Mucosa of rectum (tissue), 2 donors: ENCODE measurements at regions not wholly inside any gene's neighbourhood (a gene's known extent, or its start where the extent isn't known, plus 50 kb on each side); places are given as distances from the start of the nearest gene placed in this dataset.
"Not testable (repeated sequence)": the region's sequence is repeated elsewhere in the genome, so short reads cannot be mapped to it uniquely, and the experiment has no call there.

Experiments used
- H3K27ac ChIP-seq, 2 donors: one replicate each; pipeline ENCODE4 v1.7.0; 2013; ENCODE audit warnings: inconsistent platforms in 2 of 2, low read depth in 2 of 2, low read length in 2 of 2
- H3K27me3 ChIP-seq, 2 donors: one replicate each; pipeline ENCODE4 v1.7.0; 2013; ENCODE audit warnings: low read length in 2 of 2; ENCODE audit not compliant: control insufficient read depth in 2 of 2, insufficient read depth in 2 of 2
- H3K36me3 ChIP-seq, 2 donors: one replicate each; pipeline ENCODE4 v1.7.0; 2013; ENCODE audit warnings: low read length in 2 of 2; ENCODE audit not compliant: control insufficient read depth in 2 of 2, insufficient read depth in 2 of 2
- H3K4me1 ChIP-seq, 2 donors: one replicate each; pipeline ENCODE4 v1.7.0; 2013; ENCODE audit warnings: low read length in 2 of 2, mild to moderate bottlenecking in 1 of 2; ENCODE audit not compliant: control insufficient read depth in 2 of 2, insufficient read depth in 2 of 2
- H3K4me3 ChIP-seq, 2 donors: one replicate each; pipeline ENCODE4 v1.7.0; 2013; ENCODE audit warnings: low read length in 2 of 2
- H3K9ac ChIP-seq, 2 donors: one replicate each; pipeline ENCODE4 v1.7.0; 2013; ENCODE audit warnings: low read length in 2 of 2, low read depth in 1 of 2, mild to moderate bottlenecking in 1 of 2
- H3K9me3 ChIP-seq, 2 donors: one replicate each; pipeline ENCODE4 v1.7.0; 2013; ENCODE audit warnings: low read length in 2 of 2; ENCODE audit not compliant: control insufficient read depth in 2 of 2
- donor health status: healthy.
- donor health status: Normal muscosa, but diverticular disease.

- H3K4me1 ChIP-seq, H3K27me3 ChIP-seq, H3K4me3 ChIP-seq, H3K27ac ChIP-seq, H3K9ac ChIP-seq, H3K36me3 ChIP-seq, H3K9me3 ChIP-seq: not testable (repeated sequence)
Measured at GRCh38 chrX:74098407-74098806, 205.6 kb upstream of the ZCCHC13 start.

- Histone ChIP-seq H3K9ac (no peak overlapping the region), H3K9me3 (peaks cover 0 to 5% of the 10 kb centered on the region in 2 donors), H3K4me1 (no peaks in the 10 kb centered on the region), H3K36me3 (no peaks in the 10 kb centered on the region), H3K4me3 (no peak overlapping the region), H3K27ac (no peak overlapping the region), H3K27me3 (peaks cover 0 to 3% of the 10 kb centered on the region in 2 donors)
Measured at GRCh38 chrX:74090049-74090448, 213.9 kb upstream of the ZCCHC13 start.

- Histone ChIP-seq H3K9me3 (peaks cover 0 to 5% of the 10 kb centered on the region in 2 donors), H3K4me1 (no peaks in the 10 kb centered on the region), H3K27ac (no peak overlapping the region), H3K9ac (no peak overlapping the region), H3K36me3 (no peaks in the 10 kb centered on the region), H3K4me3 (no peak overlapping the region), H3K27me3 (peaks cover 0 to 3% of the 10 kb centered on the region in 2 donors)
Measured at GRCh38 chrX:74085642-74086236, 218.2 kb upstream of the ZCCHC13 start.

GRCh38 chrX:74080165-74080564 is 223.8 kb upstream of the ZCCHC13 start:
- Histone ChIP-seq H3K9me3 (no peaks in the 10 kb centered on the region), H3K4me1 (no peaks in the 10 kb centered on the region), H3K36me3 (no peaks in the 10 kb centered on the region), H3K4me3 (no peak overlapping the region), H3K27me3 (peaks cover 0 to 2% of the 10 kb centered on the region in 2 donors), H3K27ac (no peak overlapping the region), H3K9ac (no peak overlapping the region)

- Histone ChIP-seq H3K9ac (no peak overlapping the region), H3K27me3 (no peaks in the 10 kb centered on the region), H3K36me3 (no peaks in the 10 kb centered on the region), H3K9me3 (no peaks in the 10 kb centered on the region), H3K4me1 (no peaks in the 10 kb centered on the region), H3K27ac (no peak overlapping the region), H3K4me3 (no peak overlapping the region)
Measured at GRCh38 chrX:74065831-74066390, 213.4 kb upstream of the XIST start.

- no peaks in the 10 kb centered on the region for H3K36me3 ChIP-seq
- no peaks in the 10 kb centered on the region for H3K4me1 ChIP-seq
- no peak overlapping the region for H3K9ac ChIP-seq
Measured at GRCh38 chrX:74063426-74064155, 211.1 kb upstream of the XIST start.

GRCh38 chrX:74061879-74062278 is 209.4 kb upstream of the XIST start:
- Histone ChIP-seq H3K9me3 (no peaks in the 10 kb centered on the region), H3K27me3 (no peaks in the 10 kb centered on the region), H3K4me1 (no peaks in the 10 kb centered on the region), H3K4me3 (no peak overlapping the region), H3K9ac (no peak overlapping the region), H3K27ac (no peak overlapping the region), H3K36me3 (no peaks in the 10 kb centered on the region)

More at GRCh38 chrX:74063426-74064155, 211.1 kb upstream of the XIST start:
- no peak overlapping the region for H3K27ac ChIP-seq
- H3K9me3 ChIP-seq: no peaks in the 10 kb centered on the region
- H3K27me3 ChIP-seq: no peaks in the 10 kb centered on the region
- H3K4me3 ChIP-seq: no peak overlapping the region

GRCh38 chrX:74049126-74049525 is 196.6 kb upstream of the XIST start:
- Histone ChIP-seq H3K4me1 (no peaks in the 10 kb centered on the region), H3K9me3 (no peaks in the 10 kb centered on the region), H3K36me3 (no peaks in the 10 kb centered on the region), H3K9ac (no peak overlapping the region), H3K27me3 (peaks cover 0 to 2% of the 10 kb centered on the region in 2 donors), H3K4me3 (no peak overlapping the region), H3K27ac (no peak overlapping the region)

GRCh38 chrX:74034066-74034465 is 181.6 kb upstream of the XIST start:
- not testable (repeated sequence) for H3K9me3 ChIP-seq, H3K4me1 ChIP-seq, H3K27me3 ChIP-seq, H3K36me3 ChIP-seq, H3K27ac ChIP-seq, H3K9ac ChIP-seq, H3K4me3 ChIP-seq

GRCh38 chrX:74031527-74031926 is 179.0 kb upstream of the XIST start:
- not testable (repeated sequence) for H3K9ac ChIP-seq, H3K27me3 ChIP-seq, H3K4me3 ChIP-seq, H3K4me1 ChIP-seq, H3K9me3 ChIP-seq, H3K27ac ChIP-seq, H3K36me3 ChIP-seq
